Prostate gland (tissue), 2 donors: ENCODE measurements at regions not wholly inside any gene's neighbourhood (a gene's known extent, or its start where the extent isn't known, plus 50 kb on each side); places are given as distances from the start of the nearest gene placed in this dataset.
A peak's percentile ranks its signal among the peaks of the same experiment; 100 is the strongest.

Source experiments
- CTCF ChIP-seq, 4 experiments: fragments of 200-600 bp in 2 of 4; fragments of 450-650 bp in 2 of 4; sonication (generic) in 2 of 4; IDR thresholded peaks; 1 replicate in 3 of 4; 2 replicates in 1 of 4; pipeline ENCODE4 v1.5.1; 2016 to 2019; ENCODE audit warnings: antibody characterized with exemption in 4 of 4, mild to moderate bottlenecking in 2 of 4, moderate library complexity in 2 of 4
- POLR2AphosphoS5 ChIP-seq: sonication (generic); formaldehyde crosslinking; IDR thresholded peaks from one replicate; pipeline ENCODE4 v1.6.1; 2017; ENCODE audit warnings: antibody characterized with exemption

- TF ChIP-seq CTCF (IDR thresholded peaks at IDR 0.05): peak in 1 of 4 experiments; percentile 16
- TF ChIP-seq POLR2AphosphoS5: no peak
Measured at GRCh38 chr2:192749611-192750200, 555.0 kb upstream of the TMEFF2 start.
